Adrenal gland (tissue), 9 donors: ENCODE measurements at regions not wholly inside any gene's neighbourhood (a gene's known extent, or its start where the extent isn't known, plus 50 kb on each side); places are given as distances from the start of the nearest gene placed in this dataset.

Source experiments
- DNase-seq, 7 donors: peaks; one replicate each; pipeline ENCODE4 v3.0.0-alpha.2; 2019 to 2020
- H3K27ac ChIP-seq, 5 donors: fragments of 200-600 bp; sonication (generic) in 4 of 5; 1 replicate in 3 of 5; 2 replicates in 2 of 5; pipeline versions ENCODE4 v1.5.1 to v1.8.0; 2016 to 2020; ENCODE audit warnings: mild to moderate bottlenecking in 1 of 5
- H3K27me3 ChIP-seq: fragments of 200-600 bp; 2 replicates; pipeline ENCODE4 v1.8.0; 2021
- H3K36me3 ChIP-seq, 2 donors: fragments of 200-600 bp; replicated peaks in 1 of 2; 1 replicate in 1 of 2; 2 replicates in 1 of 2; pipeline versions ENCODE4 v1.5.1 to v1.8.0; 2018 to 2022
- H3K4me1 ChIP-seq, 2 donors: fragments of 200-600 bp; replicated peaks in 1 of 2; 1 replicate in 1 of 2; 2 replicates in 1 of 2; pipeline versions ENCODE4 v1.5.1 to v1.8.0; 2018 to 2021
- H3K4me3 ChIP-seq, 4 donors: fragments of 200-600 bp; sonication (generic) in 3 of 4; one replicate each; pipeline ENCODE4 v1.5.1; 2016 to 2018
- H3K9me3 ChIP-seq, 3 donors: fragments of 200-600 bp; sonication (generic) in 1 of 3; replicated peaks in 1 of 3; 1 replicate in 2 of 3; 2 replicates in 1 of 3; pipeline versions ENCODE4 v1.5.1 to v1.8.0; 2016 to 2021
- CTCF ChIP-seq, 6 experiments: fragments of 450-650 bp in 4 of 6; fragments of 200-600 bp in 2 of 6; sonication (generic) in 1 of 6; IDR thresholded peaks; 1 replicate in 5 of 6; 2 replicates in 1 of 6; pipeline versions ENCODE4 v1.5.1 to v1.8.0; 2016 to 2021; ENCODE audit warnings: antibody characterized with exemption in 6 of 6, mild to moderate bottlenecking in 2 of 6, moderate library complexity in 1 of 6
- POLR2A ChIP-seq, 2 donors: fragments of 450-650 bp; IDR thresholded peaks; one replicate each; pipeline ENCODE4 v1.6.1; 2017; ENCODE audit warnings: antibody characterized with exemption in 2 of 2, mild to moderate bottlenecking in 2 of 2, moderate library complexity in 1 of 2
- WGBS, 4 donors: extraction: QIAGEN DNeasy Blood & Tissue Kit in 2 of 4; methylation state at CpG; one replicate each; pipeline versions ENCODE4 v1.1.5 to v1.1.7; 2013 to 2017; 5-methylcytosine and 5-hydroxymethylcytosine counted together
- intact Hi-C, 2 donors: fragments of 100-400 bp; cut with DNase I; formaldehyde crosslinking; loops; one replicate each; pipeline versions ENCODE4 v1.14.1 to v1.15.0; 2022 to 2023
- donor health status: healthy with polysubstance abuse.
- donor health status: Bipolar disorder and iron deficiency.
- donor health status: DM: yes; HTN: yes; CAD: no.
- donor health status: DM: no; HTN: no; CAD: no.
- donor health status: DM: no; HTN: no; CAD: no.

- Histone ChIP-seq H3K4me3 (no peak overlapping the region), H3K36me3 (no peaks in the 10 kb centered on the region), H3K4me1 (no peaks in the 10 kb centered on the region), H3K27me3 (no peaks in the 10 kb centered on the region), H3K9me3 (no peaks in the 10 kb centered on the region), H3K27ac (no peak overlapping the region)
- WGBS, 4 donors, result 80 to 89% (median 86%) methylated on average over 5 of the region's 5 CpGs
- TF ChIP-seq CTCF (IDR thresholded peaks at IDR 0.05), result no peak
- TF ChIP-seq POLR2A (IDR thresholded peaks at IDR 0.05), result no peak
- intact Hi-C loops, result no loop called here
- no peak for DNase-seq
These were observed 345.5 kb downstream of the EPHA7 start for GRCh38 chr6:93073811-93074210.

- TF ChIP-seq CTCF (IDR thresholded peaks at IDR 0.05) (no peak), POLR2A (IDR thresholded peaks at IDR 0.05) (no peak)
- intact Hi-C loops, result no loop called here
- Histone ChIP-seq H3K36me3 (no peaks in the 10 kb centered on the region), H3K9me3 (no peaks in the 10 kb centered on the region), H3K4me1 (no peaks in the 10 kb centered on the region), H3K27me3 (no peaks in the 10 kb centered on the region), H3K4me3 (no peak overlapping the region), H3K27ac (no peak overlapping the region)
- 33 to 79% (median 79%) methylated on average over 1 of the region's 1 CpG for WGBS, 4 donors
- no peak for DNase-seq
These were observed 349.5 kb downstream of the EPHA7 start for GRCh38 chr6:93069856-93070255.

- Histone ChIP-seq H3K4me3 (no peak overlapping the region), H3K27ac (no peak overlapping the region), H3K4me1 (no peaks in the 10 kb centered on the region), H3K27me3 (no peaks in the 10 kb centered on the region), H3K36me3 (no peaks in the 10 kb centered on the region), H3K9me3 (peaks cover 0 to 4% (median 0%) of the 10 kb centered on the region in 3 donors)
- WGBS, 4 donors, result 41 to 60% (median 46%) methylated on average over 3 of the region's 3 CpGs
- TF ChIP-seq POLR2A (IDR thresholded peaks at IDR 0.05) (no peak), CTCF (IDR thresholded peaks at IDR 0.05) (no peak)
- intact Hi-C loops, result no loop called here
- DNase-seq, result no peak
These were observed 359.4 kb downstream of the EPHA7 start for GRCh38 chr6:93059911-93060310.

GRCh38 chr6:93057584-93057983, 361.8 kb downstream of the EPHA7 start:
- Histone ChIP-seq H3K4me3 (no peak overlapping the region), H3K27ac (no peak overlapping the region), H3K4me1 (no peaks in the 10 kb centered on the region), H3K9me3 (peaks cover 0 to under 1% (median 0%) of the 10 kb centered on the region in 3 donors), H3K36me3 (no peaks in the 10 kb centered on the region), H3K27me3 (no peaks in the 10 kb centered on the region)
- TF ChIP-seq POLR2A (IDR thresholded peaks at IDR 0.05) (no peak), CTCF (IDR thresholded peaks at IDR 0.05) (no peak)
- DNase-seq, result no peak
- intact Hi-C loops, result no loop called here
